GM04504 (cell line): ENCODE measurements at regions not wholly inside any gene's neighbourhood (a gene's known extent, or its start where the extent isn't known, plus 50 kb on each side); places are given as distances from the start of the nearest gene placed in this dataset.

ENCODE experiments used
- DNase-seq: peaks from one replicate; pipeline ENCODE4 v3.0.0-alpha.2; 2012; ENCODE audit warnings: low read depth

DNA sequence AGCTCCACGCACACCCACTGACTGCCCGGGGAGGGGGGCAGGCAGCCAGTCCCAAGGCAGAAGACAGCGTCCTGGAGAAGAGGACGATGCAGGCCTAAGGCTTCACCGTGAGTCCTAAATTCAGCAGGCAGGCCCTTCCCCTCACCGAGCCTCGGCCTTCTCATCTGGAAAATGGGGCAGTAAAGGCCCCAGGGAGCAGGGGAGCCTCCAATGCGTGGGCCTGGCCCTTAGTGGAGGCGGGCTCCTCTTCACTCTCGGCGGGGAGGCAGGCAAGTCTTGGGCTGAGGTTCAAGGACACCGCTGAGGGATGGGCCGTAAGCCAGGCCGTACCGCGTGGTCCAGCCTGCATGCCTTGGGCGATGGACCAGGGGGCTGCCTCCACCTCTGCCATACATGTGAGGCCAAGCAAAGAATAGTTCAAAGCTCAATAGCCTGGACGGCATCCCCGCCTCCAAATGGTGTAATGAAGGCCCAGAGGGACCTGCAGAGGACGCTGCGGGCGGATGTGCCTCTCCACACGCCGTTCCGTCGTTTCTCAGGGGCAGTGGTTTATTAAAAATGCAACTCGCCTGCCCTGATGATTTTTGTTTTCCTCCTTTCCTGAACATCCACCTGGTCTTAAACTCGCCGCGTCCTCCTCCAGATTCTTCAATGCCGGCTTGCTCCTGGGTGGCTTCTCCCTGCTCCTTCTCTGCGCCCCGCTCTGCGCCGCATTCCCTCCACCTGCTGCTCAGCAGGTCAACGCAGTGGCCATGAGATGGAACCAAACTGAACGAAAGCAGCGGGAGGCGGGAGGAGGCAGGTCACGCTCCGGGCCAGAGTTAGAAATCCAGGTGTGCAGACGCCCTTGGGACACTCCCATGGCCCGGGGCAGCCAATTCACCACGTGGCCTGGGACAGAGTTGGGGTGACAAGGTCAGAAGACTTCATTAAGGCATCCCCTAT, 627.8 kb downstream of the TBC1D22A start:
- DNase-seq, result no peak

DNA sequence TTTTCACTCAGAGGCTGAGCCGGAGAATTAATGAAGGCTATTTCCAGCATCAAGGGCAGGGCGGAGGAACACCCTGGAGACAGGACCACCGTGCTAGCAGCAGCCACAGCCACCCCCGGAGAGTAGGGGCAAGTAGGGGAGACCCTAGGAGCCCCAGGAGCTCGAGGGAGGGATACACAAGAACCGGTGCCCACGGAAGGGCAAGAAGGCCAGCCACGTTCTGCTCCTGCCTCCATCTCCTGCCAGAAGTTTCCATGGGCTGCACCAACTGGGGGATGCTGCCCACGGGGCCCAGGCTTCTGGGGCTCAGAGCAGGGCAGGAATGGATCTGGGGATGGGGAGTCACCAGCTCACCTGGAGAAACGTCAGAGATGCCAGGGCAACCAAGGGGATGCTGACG, 626.8 kb downstream of the TBC1D22A start:
- no peak for DNase-seq

- no peak for DNase-seq
Observed at GRCh38 chr22:47388778-47389177, 626.3 kb downstream of the TBC1D22A start.

DNA sequence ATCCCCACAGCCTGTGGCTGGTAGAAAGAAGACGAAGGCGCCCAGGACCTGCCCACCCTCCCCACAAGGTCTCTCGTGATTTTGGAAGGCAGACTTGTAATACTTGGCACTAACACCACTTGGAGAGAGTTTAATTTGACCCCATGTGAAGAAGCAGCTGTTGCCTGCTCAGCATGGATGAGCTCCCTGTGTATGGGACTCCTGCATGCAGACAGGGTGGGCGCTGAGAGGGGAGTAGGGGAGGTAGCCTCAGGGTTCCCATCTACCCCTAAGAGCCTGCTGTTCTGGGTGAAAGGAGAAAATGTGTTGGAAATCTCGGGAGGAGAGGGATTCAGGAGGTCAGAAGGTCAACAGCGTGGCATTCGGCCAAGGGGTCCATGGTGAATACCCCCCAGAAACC, 625.9 kb downstream of the TBC1D22A start:
- no peak for DNase-seq

DNA sequence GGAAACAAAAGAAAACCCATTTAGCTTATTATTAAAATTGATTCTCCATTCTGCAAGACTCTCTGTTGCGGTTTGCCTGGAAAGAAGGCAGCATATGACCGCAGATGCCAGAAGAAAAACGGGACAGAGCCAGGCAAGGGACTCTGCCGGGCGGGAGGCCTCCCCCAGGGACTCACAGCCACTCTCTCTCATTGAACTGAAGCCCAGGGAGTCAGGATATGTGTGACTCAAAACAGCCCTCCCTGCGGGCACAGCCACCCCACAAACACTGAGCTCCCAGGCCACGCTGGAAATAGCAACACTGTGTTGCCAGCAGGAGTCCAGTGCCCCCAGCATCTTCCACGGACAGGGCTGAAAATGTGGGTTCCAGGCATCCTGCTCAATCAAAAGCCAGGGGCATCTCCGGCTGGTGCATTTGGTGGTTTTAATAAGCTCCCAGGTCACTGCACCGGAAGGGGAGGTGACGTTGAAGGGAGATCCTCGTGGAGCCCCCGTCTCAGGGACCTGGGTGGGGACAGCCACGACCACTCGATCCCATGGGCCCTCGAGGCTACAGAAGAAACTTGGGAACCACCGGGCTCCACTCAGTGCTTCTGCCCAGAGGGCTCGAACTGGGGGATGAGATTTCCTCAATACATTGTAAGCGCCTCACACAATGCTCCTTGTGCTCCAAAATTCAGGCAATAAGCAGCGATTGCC, 624.5 kb downstream of the TBC1D22A start:
- no peak for DNase-seq

- DNase-seq, result no peak
Observed at GRCh38 chr22:47384977-47385376, 622.5 kb downstream of the TBC1D22A start.

- no peak for DNase-seq
Observed at GRCh38 chr22:47382164-47382890, 619.9 kb downstream of the TBC1D22A start.

GRCh38 chr22:47381240-47381639, 618.8 kb downstream of the TBC1D22A start:
- DNase-seq, result no peak

DNA sequence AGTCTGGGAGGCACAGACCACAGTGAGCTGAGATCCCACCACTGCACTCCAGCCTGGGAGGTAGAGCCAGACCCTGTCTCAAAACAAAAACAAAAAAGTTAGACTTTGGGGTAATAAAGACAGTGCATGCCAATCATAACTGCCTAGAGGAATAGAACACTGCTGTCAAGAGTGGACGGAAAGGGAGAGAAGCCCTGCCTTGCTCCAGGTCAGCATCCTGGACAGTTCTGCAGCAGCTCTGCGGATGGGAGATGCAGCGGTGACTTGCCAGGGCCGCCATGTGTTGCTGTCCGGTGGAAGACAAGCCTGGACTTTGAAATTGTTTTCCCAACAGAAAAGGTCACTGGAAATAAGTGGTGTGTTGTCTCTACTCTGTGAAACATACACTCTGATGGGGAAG, 618.2 kb downstream of the TBC1D22A start:
- DNase-seq, result no peak

- DNase-seq, result no peak
Observed at GRCh38 chr22:47379037-47379436, 616.6 kb downstream of the TBC1D22A start.

GRCh38 chr22:47377926-47378560, 615.6 kb downstream of the TBC1D22A start:
- no peak for DNase-seq

- no peak for DNase-seq
Observed at GRCh38 chr22:47376901-47377505, 614.6 kb downstream of the TBC1D22A start.

DNA sequence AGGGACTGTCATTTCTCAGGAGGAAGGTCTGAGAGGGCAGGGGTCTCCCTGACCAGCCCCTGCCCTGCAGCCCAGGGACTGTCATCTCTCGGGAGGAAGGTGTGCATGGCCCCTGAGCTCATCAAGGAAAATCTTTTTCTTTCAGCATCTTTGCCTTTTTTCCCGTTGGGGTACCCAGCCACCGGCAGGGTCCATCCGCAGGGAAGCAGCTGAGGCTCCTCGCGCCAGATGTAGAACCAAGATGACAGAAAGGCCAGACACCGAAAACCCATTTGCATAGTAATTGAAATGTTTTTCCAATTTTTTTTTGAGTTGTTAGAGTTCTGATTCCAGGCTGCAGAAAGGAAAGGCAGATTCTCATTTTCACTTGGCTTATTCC, 613.9 kb downstream of the TBC1D22A start:
- DNase-seq, result no peak

GRCh38 chr22:47375621-47376321, 613.3 kb downstream of the TBC1D22A start:
- no peak for DNase-seq

DNA sequence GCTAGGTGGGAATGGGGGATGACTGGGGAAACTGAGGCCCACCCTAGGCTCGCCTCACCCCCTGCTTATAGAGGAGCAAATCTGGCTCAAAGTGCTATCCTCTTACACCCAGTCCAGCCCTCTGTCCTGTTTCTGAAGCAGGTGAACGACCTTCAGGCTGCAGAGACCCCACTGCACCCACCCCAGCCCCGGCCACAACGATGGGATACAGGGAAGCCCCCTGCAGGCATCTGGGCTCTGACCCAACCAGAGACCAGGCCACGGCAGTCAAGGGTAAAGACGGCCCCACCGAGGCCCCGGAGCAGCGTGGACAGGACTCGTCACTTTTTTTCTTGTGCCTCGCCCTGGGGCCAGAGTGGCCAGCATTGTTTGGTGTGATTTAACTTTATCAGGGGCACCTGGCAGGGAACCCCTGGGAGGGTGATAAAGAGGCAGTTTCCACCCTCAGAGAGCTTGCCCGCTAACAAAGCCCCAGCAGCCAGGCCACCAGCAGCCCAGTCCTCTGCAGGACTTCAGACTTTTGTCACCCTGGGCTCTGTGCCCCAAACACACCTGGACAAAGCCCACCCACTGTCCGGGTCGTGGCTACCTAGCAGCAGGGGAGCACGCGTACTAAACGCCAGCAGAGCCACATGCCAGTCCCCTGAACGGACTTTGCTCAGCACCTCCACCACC, 612.6 kb downstream of the TBC1D22A start:
- DNase-seq, result no peak

DNA sequence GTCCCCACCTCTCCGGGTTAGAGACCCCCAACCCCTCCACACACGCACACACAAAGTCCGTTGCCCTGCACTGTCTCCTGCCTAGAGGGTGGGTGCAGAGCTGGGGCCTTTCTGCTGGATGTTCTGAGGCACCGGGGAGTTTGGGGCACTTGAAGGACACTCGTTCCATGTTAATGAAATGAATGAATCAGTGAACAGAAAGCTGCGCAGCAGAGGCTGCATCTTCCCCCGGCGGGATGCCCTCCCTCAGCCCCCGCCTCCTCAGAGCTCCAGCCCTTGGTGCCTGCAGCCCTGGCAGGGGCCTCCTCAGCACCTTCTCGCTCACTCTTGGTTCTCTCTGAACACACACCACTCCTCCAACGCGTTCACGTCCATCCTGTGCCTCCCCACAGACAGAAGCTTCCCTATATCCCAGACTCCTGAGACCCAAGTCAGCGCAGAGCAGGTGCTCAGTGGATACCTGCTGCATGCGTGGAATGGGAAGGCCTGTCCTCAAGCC, 611.9 kb downstream of the TBC1D22A start:
- DNase-seq, result no peak

GRCh38 chr22:47373648-47374272, 611.3 kb downstream of the TBC1D22A start:
- no peak for DNase-seq

DNA sequence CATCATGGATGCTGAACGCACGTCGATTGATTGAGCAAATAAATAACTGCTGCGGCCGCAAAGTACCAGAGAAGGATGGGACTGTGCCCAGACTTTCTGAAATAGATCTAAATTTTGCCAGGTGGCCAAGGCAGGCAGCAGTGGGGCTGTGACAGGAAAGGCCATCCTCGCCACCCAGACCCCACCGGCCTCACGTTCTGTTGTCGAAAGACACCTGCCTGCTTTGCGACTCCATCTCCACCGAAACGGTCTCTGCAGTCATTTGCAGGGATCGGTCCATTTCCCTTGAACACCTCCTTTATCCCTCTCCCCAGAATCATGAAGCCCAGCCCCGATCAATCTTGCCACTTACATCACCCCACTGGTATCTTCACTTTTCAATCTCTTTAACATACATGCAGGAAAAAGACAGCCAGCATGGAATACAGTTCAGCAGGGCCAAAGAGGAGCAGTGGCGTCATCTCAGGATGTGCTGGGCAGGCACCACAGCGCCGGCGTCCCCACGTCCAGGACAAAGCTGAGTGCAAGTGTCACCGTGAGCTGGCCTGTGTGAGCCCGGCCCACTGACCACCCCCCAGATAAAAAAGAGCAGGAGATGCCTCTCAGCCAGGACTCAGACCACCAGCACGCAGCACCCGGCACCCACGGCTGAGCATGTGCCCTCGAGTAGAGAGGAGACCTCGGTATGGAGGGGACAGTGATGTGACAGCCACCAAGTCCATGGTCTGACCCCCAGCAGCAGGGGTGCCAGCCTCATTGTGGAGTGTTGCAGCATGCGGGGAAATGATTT, 610.3 kb downstream of the TBC1D22A start:
- no peak for DNase-seq

DNA sequence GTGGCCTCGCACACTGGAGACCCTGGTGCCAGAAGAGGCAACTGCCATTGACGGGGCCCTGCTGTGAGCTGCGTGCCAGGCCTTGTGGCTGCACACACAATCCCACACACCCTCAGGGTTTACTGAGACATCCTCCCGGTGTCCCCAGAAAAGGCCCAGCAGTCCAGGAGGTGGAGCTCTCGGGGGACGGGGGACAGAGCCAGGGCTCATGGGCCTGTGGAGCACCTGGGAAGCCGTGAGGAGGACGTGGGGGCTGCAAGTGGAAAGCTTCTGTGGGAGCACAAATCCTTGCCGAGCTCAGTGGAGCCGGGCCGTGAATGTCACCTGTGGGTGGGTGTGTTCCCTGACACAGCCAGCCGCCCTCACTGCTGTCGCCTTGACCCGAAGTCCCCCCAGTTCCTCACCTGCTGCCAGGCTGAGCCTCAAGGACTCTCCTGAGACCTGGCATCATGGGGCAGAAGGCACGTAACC, 609.7 kb downstream of the TBC1D22A start:
- DNase-seq, result no peak
